ENCODE measurements at regions not wholly inside any gene's neighbourhood (a gene's known extent, or its start where the extent isn't known, plus 50 kb on each side); places are given as distances from the start of the nearest gene placed in this dataset.

- WGBS, 2 experiments (ENCODE audit: extremely low coverage in 1 of 2, insufficient coverage in 1 of 2, insufficient read length in 1 of 2, insufficient replicate concordance in 2 of 2, low coverage in 1 of 2, low lambda C conversion rate in 2 of 2, missing lambda C conversion rate in 1 of 2): 92% methylated on average over 5 of the region's 5 CpGs; no CpG with 5 or more reads in 1 of the 2 experiments
- Histone ChIP-seq H3K9ac (replicated peaks in 1 of 4; ENCODE audit: extremely low read depth in 1 of 4, low read depth in 3 of 4, low read length in 3 of 4) (no peak overlapping the region), H2BK120ac (replicated peaks; ENCODE audit: low read depth, low read length) (no peak overlapping the region), H2AK5ac (ENCODE audit: low read depth, low read length) (no peak overlapping the region), H3K79me1 (ENCODE audit: low read depth, low read length) (no peaks in the 10 kb centered on the region), H3K27me3 (replicated peaks in 1 of 4; ENCODE audit: control insufficient read depth in 3 of 4, extremely low read depth in 1 of 4, insufficient read depth in 3 of 4, low read length in 3 of 4) (no peaks in the 10 kb centered on the region), H3K79me2 (ENCODE audit: control insufficient read depth in 1 of 2, insufficient read depth in 2 of 2, low read length in 2 of 2) (no peaks in the 10 kb centered on the region), H2BK5ac (ENCODE audit: low read depth, low read length) (no peak overlapping the region), H4K91ac (replicated peaks; ENCODE audit: insufficient read length, low read length) (no peak overlapping the region), H2AFZ (ENCODE audit: low read length) (no peak overlapping the region), H3K23me2 (ENCODE audit: low read depth, low read length) (no peaks in the 10 kb centered on the region), H4K20me1 (replicated peaks in 1 of 2; ENCODE audit: control insufficient read depth in 1 of 2, insufficient read depth in 2 of 2, low read length in 2 of 2) (no peaks in the 10 kb centered on the region), H3K18ac (ENCODE audit: extremely low read depth, low read length) (no peak overlapping the region), H3K4me1 (replicated peaks in 1 of 4; ENCODE audit: control insufficient read depth in 3 of 4, insufficient read depth in 4 of 4, low read length in 3 of 4) (no peaks in the 10 kb centered on the region), H2BK15ac (ENCODE audit: low read length) (no peak overlapping the region), H2BK20ac (ENCODE audit: low read length) (no peak overlapping the region), H3K4me2 (ENCODE audit: insufficient read depth in 1 of 2, low read depth in 2 of 2, low read length in 2 of 2) (no peak overlapping the region), H3K23ac (ENCODE audit: insufficient read length) (no peak overlapping the region), H4K5ac (ENCODE audit: insufficient read length, low read depth, low read length) (no peak overlapping the region), H3K4ac (replicated peaks; ENCODE audit: insufficient read length, low read depth, low read length) (no peak overlapping the region), H2BK12ac (ENCODE audit: low read depth, low read length) (no peak overlapping the region), H3K14ac (ENCODE audit: insufficient read length) (no peak overlapping the region), H3K27ac (ENCODE audit: low read depth, low read length) (no peak overlapping the region), H4K8ac (ENCODE audit: extremely low read depth, insufficient read depth, low read length) (no peak overlapping the region), H3K56ac (replicated peaks; ENCODE audit: insufficient read length, low read depth, low read length) (no peak overlapping the region), H3K9me3 (ENCODE audit: insufficient read depth in 2 of 2, low read depth in 1 of 2, low read length in 1 of 2) (no peaks in the 10 kb centered on the region), H3K36me3 (ENCODE audit: control insufficient read depth in 2 of 4, insufficient read depth in 4 of 4, low read length in 3 of 4) (no peaks in the 10 kb centered on the region), H3K4me3 (ENCODE audit: extremely low read depth in 1 of 4, insufficient read depth in 2 of 4, low read depth in 3 of 4, low read length in 4 of 4) (no peak overlapping the region)
- POLR2A ChIA-PET (ENCODE audit: partially characterized antibody): interaction anchor here (0.9 kb wide), 1 partner anchor 10 kb away, joined by 3 read pairs; no protein-coding TSS in a partner anchor
- CTCF ChIA-PET (ENCODE audit: partially characterized antibody): no interaction called here
- DNase-seq (ENCODE audit: low read depth in 1 of 2, low spot score in 2 of 2) (no peak), FAIRE-seq (no peak)
- TF ChIP-seq E2F6 (IDR thresholded peaks at IDR 0.05): no peak
- TF ChIP-seq CBX5 (IDR thresholded peaks at IDR 0.05; ENCODE audit: low read depth, low read length): no peak
- TF ChIP-seq TCF12 (IDR thresholded peaks at IDR 0.05; ENCODE audit: low read depth, low read length): no peak
- TF ChIP-seq TBP (IDR thresholded peaks at IDR 0.05; ENCODE audit: low read depth, low read length): no peak
- no peak for TF ChIP-seq RBBP5 (IDR thresholded peaks at IDR 0.05; ENCODE audit: borderline replicate concordance, low read depth, low read length)
- TF ChIP-seq HDAC6 (IDR thresholded peaks at IDR 0.05; ENCODE audit: low read depth, low read length): no peak
- no peak for TF ChIP-seq SAP30 (IDR thresholded peaks at IDR 0.05; ENCODE audit: insufficient read depth, insufficient replicate concordance, low read length)
Measured at GRCh38 chr7:81560708-81561107, 209.1 kb downstream of the HGF start.
